Calu3 (cell line): ENCODE measurements at regions not wholly inside any gene's neighbourhood (a gene's known extent, or its start where the extent isn't known, plus 50 kb on each side); places are given as distances from the start of the nearest gene placed in this dataset.

ENCODE experiments used
- BruUV-seq: library from RNA; stranded (reverse); fragments of 400-500 nt; replicated peaks from 2 replicates; lab custom pipeline; 2021; lab: Mats Ljungman, UMichigan
- CTCF ChIA-PET: fragments of 300-600 bp; sonication (Branson Sonifier 250); formaldehyde crosslinking; loops from one replicate; lab custom pipeline; 2022; ENCODE audit warnings: antibody characterized with exemption; lab: Charles Lee
- DNase-seq: peaks from one replicate; pipeline ENCODE4 v3.0.0; 2022
- H3K27ac Mint-ChIP-seq: one replicate; pipeline ENCODE4 v1.8.0; 2022; ENCODE audit warnings: mixed read lengths; ENCODE audit not compliant: unreplicated experiment
- H3K27me3 Mint-ChIP-seq: one replicate; pipeline ENCODE4 v1.8.0; 2022; ENCODE audit warnings: mixed read lengths; ENCODE audit not compliant: unreplicated experiment
- H3K36me3 Mint-ChIP-seq: one replicate; pipeline ENCODE4 v1.8.0; 2022; ENCODE audit warnings: mild to moderate bottlenecking, moderate library complexity, mixed read lengths; ENCODE audit not compliant: insufficient read depth, unreplicated experiment
- H3K4me1 Mint-ChIP-seq: one replicate; pipeline ENCODE4 v1.8.0; 2022; ENCODE audit warnings: mild to moderate bottlenecking, low read depth, mixed read lengths; ENCODE audit not compliant: unreplicated experiment
- H3K4me3 Mint-ChIP-seq: one replicate; pipeline ENCODE4 v1.8.0; 2022; ENCODE audit warnings: mild to moderate bottlenecking, low read depth, moderate library complexity, mixed read lengths; ENCODE audit not compliant: unreplicated experiment
- H3K9me3 Mint-ChIP-seq: one replicate; pipeline ENCODE4 v1.8.0; 2022; ENCODE audit warnings: low read depth, mixed read lengths; ENCODE audit not compliant: unreplicated experiment
- CTCF ChIP-seq: fragments of 200-600 bp; IDR thresholded peaks from one replicate; pipeline ENCODE4 v1.8.0; 2022; ENCODE audit warnings: antibody characterized with exemption; ENCODE audit not compliant: unreplicated experiment
- intact Hi-C: fragments of 100-400 bp; cut with micrococcal nuclease; formaldehyde crosslinking; loops from one replicate; pipeline ENCODE4 v1.10.0; 2022; ENCODE audit not compliant: unreplicated experiment

- H3K27ac Mint-ChIP-seq, result no peak overlapping the region
- TF ChIP-seq CTCF, result no peak
- BruUV-seq, result no TSS peak
These were observed 54.1 kb downstream of the MAFB start for GRCh38 chr20:40634891-40635290.

GRCh38 chr20:40633123-40633850, 55.7 kb downstream of the MAFB start:
- TF ChIP-seq CTCF, result no peak
- no peak for DNase-seq
- H3K27me3 Mint-ChIP-seq, result peaks cover 65% of the 10 kb centered on the region
- no peak overlapping the region for H3K4me3 Mint-ChIP-seq
- BruUV-seq, result no TSS peak
- intact Hi-C loops, result no loop called here
- no peaks in the 10 kb centered on the region for H3K9me3 Mint-ChIP-seq
- CTCF ChIA-PET, result no interaction called here
- H3K36me3 Mint-ChIP-seq, result no peaks in the 10 kb centered on the region
- H3K27ac Mint-ChIP-seq, result no peak overlapping the region
- H3K4me1 Mint-ChIP-seq, result no peaks in the 10 kb centered on the region

More at GRCh38 chr20:40634891-40635290, 54.1 kb downstream of the MAFB start:
- no peak for DNase-seq
- H3K27me3 Mint-ChIP-seq, result peaks cover 65% of the 10 kb centered on the region
- no peaks in the 10 kb centered on the region for H3K4me1 Mint-ChIP-seq
- H3K9me3 Mint-ChIP-seq, result no peaks in the 10 kb centered on the region
- H3K36me3 Mint-ChIP-seq, result no peaks in the 10 kb centered on the region
- intact Hi-C loops, result no loop called here
- H3K4me3 Mint-ChIP-seq, result no peak overlapping the region
- CTCF ChIA-PET, result no interaction called here

- intact Hi-C loops, result no loop called here
- no peak for DNase-seq
- CTCF ChIA-PET, result no interaction called here
- no peaks in the 10 kb centered on the region for H3K36me3 Mint-ChIP-seq
- H3K9me3 Mint-ChIP-seq, result no peaks in the 10 kb centered on the region
- no peak overlapping the region for H3K4me3 Mint-ChIP-seq
- no peak for TF ChIP-seq CTCF
- no peaks in the 10 kb centered on the region for H3K4me1 Mint-ChIP-seq
- no peak overlapping the region for H3K27ac Mint-ChIP-seq
- peaks cover 65% of the 10 kb centered on the region for H3K27me3 Mint-ChIP-seq
- BruUV-seq, result no TSS peak
These were observed 56.6 kb downstream of the MAFB start for GRCh38 chr20:40632346-40632976.

GRCh38 chr20:40631119-40631631, 57.9 kb downstream of the MAFB start:
- Mint-ChIP-seq H3K4me1 (no peaks in the 10 kb centered on the region), H3K4me3 (no peak overlapping the region), H3K36me3 (no peaks in the 10 kb centered on the region), H3K27me3 (peaks cover 74% of the 10 kb centered on the region), H3K27ac (no peak overlapping the region), H3K9me3 (peaks cover 3% of the 10 kb centered on the region)
- intact Hi-C loops, result loop anchor here (2.0 kb wide), 1 partner anchor 68 kb away; no protein-coding TSS in a partner anchor
- CTCF ChIA-PET, result interaction anchor here (0.6 kb wide), 1 partner anchor 341 kb away, joined by 5 read pairs; no protein-coding TSS in a partner anchor
- no peak for TF ChIP-seq CTCF
- DNase-seq, result no peak
- BruUV-seq, result no TSS peak
